GM04504 (cell line): ENCODE measurements at regions not wholly inside any gene's neighbourhood (a gene's known extent, or its start where the extent isn't known, plus 50 kb on each side); places are given as distances from the start of the nearest gene placed in this dataset.

Experiments used
- DNase-seq: peaks from one replicate; pipeline ENCODE4 v3.0.0-alpha.2; 2012; ENCODE audit warnings: low read depth

DNA sequence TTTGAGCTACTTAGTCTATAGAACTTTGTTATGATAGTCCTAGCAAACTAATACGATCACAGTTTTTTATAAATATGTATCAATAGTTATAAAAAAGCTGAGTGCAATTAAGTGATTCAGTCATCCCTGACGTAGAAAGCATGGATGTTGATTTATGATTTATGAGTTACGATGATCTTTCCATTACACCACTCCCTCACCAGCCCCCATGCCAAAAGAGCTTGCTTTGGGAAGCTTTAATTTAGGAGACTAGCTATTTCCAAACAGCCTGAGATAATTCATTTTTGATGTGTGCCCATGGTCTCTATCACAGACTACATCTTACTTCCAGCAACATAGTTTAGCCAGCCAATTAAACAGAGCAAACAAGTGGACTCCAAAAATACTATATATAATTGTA lies 256.8 kb downstream of the GABRG2 start:
- no peak for DNase-seq

DNA sequence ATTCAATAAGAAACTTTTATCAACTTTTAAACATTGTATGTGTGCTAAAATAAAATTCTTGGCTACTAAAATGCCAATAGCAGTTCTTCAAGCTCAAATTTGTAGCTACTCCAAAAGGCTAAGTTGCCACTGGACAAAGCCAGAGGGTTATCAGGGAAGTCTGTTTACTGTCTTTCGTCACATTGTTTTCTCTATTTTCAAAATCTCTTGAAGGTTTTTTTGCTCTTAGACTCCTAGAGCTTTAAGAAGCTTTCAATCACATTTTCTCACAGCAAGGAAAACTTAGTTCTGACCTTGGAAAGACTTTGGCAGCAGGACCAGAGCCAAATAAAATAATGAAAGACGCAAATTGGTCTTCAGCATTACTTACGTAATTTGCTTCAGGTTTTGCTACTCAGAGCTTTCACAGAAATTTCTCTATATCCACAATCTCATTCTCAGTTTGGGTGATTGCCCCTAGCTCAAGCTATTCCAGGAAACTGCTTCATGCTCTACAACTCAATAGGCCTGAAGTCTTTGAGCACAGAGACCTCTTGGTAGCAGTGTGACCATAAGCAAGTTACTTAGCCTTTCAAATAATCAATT lies 257.7 kb downstream of the GABRG2 start:
- DNase-seq, result no peak

DNA sequence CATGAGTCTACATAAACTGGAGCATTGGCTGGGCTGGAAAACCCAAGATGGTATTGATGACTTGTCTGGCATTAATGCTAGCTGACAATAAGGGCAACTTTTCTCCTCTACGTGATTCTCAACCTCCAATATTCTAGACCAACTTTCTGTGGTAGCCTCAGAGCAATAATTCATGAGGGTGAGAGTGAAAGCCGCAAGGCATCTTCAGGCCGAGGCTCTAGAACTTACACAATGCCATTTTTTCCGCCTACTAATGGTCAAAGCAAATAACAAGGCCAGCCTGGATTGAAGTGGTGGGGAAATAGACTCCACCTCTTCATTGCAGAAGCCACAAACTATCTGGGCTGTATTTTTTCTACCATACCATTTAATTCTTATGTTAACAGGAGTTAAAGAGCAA lies 267.4 kb downstream of the GABRG2 start:
- DNase-seq, result no peak

DNA sequence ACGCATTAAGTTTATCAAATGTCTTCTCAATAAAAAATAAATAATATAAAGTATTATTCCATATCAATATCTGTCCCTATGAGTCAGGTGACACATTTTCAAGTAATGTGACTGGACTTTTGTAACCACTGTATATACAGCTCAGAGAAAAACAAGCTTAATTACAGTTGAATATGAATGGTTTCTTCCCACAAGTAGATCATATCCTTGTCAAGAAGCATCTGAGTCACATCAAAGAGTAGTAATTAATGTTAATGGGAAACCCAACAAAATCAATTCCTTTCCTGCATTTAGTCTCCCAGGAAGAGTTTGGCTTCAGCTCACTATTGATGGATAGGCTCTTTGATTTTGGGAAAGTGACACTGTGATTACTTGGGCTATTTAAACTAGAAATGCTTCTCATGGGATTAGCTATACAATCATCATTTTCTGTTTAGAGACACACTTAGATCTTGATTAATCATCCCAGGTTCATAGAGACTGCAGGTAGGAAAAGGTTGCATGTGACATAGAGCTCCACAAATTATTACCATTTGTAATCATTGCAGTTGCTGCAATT lies 292.9 kb downstream of the GABRG2 start:
- no peak for DNase-seq

DNA sequence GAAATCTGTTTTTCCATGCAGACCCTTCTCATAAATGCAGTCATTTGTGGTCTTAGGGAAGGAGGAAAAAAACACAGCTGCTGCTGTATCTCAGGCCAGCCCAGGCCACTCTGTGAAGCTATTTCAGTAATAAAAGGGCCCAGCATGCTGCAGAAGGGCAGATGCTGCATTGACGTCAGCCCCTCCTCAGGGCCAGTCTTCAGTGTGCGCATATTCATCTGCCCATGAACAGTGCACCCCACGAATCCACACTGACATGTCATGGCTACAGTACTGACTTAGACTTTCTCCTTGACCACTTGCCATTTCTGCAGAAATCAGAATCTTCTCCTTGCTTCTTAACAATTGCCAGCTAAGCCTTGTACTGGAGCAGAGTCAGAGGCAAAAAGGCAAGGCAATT lies 304.7 kb downstream of the GABRG2 start:
- DNase-seq, result no peak

DNA sequence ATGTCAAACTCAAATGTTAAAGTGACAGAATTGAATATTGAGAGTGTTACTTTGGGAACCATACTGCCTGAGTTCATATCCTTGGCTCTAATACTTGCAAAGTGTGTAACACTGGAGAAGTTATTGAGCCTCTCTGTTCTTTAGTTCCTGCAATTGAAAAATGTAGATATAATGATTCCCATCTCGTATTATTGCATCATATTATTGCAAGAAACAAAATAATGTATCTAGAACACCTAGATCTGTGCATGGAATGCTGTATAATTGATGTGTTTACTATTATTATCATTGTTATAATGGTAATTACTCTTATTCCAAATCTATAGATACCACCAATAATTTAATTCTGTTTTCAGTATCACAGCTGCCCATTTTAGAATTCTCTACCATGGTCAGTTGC lies 310.3 kb downstream of the GABRG2 start:
- DNase-seq, result no peak

DNA sequence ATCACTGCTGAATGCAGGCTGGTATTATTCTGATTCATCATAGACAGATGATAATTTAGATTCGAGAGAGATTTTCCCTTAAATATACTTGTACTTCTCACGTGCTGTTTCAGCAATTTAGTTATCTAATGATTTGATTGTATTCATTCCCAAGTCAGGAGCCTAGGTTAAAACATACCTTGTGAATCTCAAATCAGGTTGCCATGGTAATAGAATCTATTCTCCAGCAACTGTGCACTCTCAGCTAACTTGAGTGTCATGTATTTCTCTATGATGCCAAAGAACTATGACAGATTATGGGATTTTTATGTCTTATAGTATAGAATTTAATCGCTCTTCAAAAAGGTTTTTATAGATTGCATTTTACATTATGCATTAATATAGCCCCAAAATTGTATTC lies 315.3 kb downstream of the GABRG2 start:
- DNase-seq, result no peak

DNA sequence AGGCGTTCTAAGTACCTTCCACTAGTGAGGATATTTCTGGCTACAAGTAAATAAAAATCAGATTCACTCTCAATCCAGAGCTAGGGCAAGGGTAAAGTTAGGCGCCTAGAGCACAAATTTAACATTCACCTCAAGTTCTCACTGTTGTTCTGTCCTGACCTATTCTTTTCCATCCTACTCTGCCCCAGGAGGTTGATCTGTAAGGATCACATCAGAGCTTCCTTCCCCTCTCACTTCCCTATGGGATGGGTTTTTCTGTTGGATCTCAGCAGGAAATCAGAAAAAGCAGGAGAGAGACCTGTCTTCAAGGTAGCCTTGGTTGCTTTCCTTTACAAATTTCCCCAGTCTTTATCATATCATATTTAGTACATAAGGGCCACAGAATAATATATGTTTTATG lies 316.7 kb downstream of the GABRG2 start:
- DNase-seq, result no peak

DNA sequence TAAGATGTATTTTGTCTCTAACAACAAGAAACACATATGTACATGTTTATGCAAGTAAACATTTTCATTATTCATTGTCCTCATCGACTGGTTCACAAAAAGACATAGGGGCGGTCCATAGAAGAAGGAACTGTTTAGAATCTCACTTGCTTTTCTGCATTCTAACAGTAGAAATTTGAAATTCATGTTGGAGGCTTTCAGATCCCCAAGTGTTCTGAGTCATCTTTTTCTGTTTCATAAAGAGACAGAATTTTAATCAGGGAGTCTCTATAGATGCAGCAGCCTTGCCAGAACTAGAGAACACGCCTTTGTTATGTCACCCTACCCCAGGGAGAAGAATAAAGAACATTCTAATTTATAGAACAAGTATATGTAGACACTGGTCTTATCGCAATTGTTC lies 324.3 kb downstream of the GABRG2 start:
- DNase-seq, result no peak

DNA sequence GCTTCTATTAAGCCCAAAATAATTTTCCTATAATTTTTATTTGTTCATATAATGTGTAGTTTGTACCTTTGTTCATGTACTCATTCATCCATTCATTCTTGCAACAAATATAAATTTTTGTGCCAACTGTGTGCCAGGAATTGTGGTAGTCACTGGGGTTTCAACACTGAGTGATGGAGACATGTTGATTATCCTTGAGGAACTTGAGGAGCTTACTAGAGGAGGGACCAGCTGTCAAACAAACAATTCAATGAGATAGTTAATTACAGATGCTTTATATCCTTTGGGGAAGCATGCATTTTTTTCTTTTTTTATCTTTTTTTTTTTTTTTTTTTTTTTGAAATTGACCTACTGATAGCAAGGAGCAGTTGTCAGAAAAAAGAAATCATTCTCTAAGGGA lies 324.8 kb downstream of the GABRG2 start:
- no peak for DNase-seq

DNA sequence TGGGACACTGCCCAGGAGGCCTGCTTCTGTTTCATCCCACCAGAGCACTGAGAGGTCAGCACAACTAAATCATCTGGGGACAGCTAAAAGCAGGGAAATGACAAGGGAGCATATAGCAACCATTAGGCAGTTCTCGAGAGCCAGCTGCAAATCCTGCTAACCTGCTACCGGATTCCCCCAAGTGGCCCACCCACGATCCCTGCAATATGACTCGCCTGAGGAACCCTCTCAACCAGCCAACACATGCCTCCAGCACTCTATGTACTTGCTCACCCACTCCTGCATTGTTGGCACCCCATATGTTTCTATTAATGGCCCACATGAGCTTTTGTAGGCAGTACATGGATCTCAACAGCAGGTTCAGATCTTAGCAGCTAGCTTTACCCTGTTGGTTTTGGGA lies 326.0 kb downstream of the GABRG2 start:
- DNase-seq, result no peak

DNA sequence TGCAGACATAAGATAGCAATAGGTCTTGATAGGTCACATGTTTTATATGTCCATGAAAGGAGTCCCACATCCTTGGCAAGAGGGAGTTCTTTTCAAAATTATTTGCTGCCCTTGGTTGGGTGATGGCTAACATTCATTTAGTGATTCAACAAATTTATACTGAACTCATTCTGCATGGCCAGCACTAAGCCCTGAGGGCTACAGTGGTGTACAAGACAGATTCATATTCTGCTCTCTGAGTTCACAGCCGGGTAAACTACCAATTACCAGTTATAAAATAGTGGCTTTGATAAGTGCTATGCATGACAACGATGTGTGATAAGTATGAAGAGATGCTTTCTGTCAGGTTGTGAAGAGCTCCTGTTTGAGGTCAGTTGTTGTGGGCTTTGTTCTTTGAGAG lies 340.0 kb downstream of the GABRG2 start:
- DNase-seq, result no peak

DNA sequence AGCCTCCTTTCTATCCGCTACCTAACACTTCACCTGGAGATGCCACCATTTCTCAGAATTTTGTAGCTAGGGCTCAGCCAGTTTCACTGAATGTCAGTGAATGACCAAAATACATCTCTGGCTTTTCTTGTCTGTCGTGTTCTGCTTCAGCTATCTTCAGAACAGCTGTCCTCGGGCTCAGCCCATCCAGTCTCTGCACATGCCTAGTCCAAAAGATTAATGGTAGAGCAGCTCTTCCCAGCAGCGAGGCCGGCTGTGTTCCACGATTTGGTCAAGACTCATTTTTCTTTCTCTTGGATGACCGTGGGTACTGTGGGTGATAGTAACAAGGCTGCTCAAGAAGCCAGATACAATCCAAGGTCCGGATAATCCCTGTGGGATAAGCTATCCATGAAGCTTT lies 342.8 kb downstream of the GABRG2 start:
- no peak for DNase-seq

DNA sequence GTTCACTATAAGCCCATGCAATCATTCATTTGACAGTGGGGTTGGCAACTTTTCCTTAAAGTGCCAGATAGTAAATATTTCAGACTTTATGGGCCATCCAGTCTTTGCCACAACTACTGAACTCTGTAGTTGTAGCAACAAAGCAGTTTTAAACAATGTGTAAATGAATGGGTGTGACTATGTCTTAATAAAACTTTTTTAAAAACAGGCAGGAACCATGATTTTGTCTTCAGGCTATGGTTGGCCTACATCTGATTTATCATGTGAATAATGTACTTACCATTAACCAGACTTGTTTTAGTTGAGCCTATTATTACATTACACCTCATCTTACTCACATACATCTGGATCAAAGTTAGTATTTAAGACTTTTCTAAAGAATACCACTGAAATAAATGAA lies 361.6 kb downstream of the GABRG2 start:
- DNase-seq, result no peak

DNA sequence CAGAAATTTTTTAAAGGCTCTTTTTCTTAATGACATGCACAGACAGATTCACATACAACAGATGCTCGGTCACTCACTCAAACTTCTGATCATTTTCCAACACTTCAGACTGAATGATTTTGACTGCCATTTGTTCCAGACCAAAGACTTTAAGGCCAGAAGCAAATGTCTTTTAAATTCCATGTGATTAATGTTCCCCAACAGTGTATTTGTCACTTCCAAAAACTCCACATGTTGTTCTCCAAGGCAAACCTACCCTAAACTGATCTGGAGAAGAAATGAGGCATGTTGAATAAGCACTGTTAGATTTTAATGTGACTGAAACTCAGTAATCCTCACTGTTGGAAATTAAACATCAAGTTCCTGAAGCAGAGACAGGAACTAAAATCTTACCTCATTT lies 366.7 kb downstream of the GABRG2 start:
- DNase-seq, result no peak

DNA sequence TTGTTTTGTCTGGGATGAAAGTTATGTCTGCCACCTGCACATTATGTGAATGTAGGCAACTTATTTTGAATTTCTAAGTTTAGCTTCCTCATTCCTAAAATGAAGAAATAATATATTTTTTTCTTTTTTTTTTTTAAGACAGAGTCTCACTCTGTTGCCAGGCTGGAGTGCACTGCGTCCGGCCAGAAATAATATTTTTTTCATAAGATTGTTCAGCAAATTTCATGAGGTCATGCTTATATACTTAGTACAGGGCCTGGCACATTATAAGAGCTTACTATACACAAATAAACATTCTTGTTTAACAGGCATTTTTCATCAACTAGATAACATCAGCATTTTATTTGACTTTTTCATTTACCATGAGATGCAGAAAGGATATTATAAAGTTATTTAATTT lies 368.5 kb downstream of the GABRG2 start:
- no peak for DNase-seq

DNA sequence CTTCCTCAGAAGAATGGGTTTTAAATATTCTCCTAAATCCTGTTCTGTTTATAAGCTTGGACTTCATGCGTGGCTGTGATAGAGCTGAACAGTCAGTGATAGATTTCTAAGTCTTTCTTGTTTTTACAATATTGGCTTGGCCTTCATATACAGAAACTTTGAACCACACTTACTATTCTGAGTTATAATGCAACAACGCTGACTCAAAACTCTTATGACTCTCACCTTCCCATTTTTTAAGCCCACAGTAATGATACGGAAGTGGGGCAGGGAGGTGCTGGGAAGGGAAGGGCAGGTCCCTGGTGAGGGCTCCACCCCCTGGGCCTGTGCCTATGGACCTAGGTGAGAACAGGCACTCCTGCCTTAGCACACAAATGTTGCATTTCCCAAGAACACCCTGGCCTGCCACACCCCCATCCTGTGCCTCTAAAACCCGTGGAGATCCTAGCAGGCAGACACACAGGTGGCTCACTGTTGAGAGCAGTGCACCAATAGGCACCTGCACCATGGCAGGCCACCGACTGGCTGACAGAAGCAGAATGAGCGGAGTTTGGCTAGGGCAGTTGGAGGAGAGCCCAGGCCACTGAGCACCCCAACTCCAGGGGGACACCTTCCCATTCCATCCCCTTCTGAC lies 376.7 kb downstream of the GABRG2 start:
- DNase-seq, result no peak

DNA sequence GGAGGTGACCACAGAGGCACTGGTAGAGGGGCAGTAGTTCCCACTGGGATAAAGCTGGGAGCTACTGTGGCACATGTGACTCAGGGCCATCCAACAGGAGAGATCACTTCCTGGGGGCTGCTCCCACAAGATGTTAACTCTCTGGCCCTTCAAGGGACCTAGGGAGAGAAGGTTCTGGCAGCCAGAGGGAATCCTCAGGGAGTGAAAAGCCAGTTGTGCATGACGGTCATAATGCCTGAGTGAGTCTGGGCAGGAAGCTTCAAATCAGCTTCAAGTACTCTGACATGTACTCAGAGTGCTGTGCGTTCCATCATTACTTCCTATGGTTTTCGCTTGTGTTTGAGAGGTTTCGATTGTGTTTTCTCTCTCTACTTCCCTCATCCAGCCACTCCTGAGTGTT lies 388.5 kb downstream of the GABRG2 start:
- DNase-seq, result no peak

DNA sequence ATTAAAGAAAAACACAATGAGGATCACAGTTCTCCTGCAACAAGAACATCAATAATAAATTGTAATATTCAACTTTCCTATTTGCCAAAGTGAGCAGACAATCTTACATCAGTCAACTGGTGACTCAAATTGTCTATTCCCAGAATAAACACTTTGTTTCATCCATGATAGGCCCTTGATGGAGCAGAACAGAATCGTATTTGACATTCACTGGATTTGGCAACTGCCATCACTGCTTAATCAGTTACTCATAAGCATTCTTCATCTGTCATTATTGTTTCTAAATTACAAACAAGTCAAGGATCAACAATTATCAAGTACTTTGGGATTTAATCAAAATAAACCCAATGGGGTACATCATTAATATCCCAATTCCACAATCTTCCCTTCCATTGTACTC lies 398.4 kb downstream of the GABRG2 start:
- DNase-seq, result no peak

DNA sequence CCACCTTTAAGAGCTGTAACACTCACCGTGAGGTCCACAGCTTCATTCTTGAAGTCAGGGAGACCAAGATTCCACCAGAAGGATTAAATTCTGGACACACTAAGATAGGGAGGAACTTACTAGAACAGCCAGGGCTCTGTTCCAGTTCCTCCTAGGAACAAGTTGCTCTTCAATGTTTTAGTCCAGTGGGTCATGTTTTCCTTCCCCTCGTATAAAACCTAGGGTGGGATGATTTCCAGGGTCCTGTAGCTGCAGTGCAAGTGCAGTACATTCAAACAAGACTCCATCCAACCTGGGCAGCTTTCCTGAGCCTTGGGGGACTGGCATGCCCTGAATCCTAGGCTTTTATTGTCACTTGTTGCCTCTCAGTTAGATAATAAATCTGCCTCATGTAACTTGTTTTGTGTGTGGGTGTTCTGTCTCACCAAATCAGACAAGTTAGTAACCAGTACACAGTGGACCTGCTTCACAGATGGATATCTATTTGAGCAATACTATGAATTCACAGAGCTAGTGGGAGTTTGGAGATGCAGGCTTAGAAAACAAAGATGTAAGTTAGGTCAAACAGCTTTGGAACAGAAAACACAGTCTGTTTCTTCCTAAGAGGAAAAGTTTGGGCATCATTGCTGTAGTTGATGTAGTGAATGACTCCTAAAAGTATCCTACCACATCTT lies 405.6 kb downstream of the GABRG2 start:
- DNase-seq, result no peak

DNA sequence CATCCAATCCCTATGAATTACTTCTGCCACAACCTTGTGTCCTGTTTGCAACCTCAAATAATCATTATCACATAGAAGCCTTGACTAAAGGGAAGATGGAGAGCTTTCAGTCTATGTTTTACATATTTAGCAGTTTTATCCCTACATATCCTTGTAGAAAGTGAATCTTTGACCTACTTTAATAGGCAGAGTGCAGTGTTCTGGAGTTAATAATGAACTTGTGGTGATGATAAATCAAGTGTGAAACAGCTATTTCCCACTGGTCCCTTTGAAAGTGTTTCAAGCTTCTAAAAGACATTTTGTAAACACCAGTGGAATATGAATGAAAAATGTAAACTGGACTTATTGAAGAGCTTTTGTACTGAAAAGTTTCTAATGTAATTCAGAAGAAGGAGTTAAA lies 406.7 kb downstream of the GABRG2 start:
- no peak for DNase-seq

DNA sequence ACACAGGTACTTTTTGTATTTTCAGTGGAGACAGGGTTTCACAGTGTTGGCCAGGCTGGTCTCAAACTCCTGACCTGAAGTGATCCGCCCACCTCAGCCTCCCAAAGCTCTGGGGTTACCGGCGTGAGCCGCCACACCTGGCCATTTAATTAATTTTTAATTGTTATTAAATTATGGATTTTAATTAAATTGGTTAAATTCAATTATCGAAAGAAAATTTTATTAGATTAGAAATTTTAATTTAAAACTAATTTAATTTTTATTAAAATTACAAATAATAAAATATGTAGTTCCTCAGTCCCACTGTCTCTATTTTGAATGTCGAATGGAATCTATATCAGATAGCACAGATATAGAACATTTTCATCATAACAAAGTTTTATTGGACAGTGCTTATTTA lies 416.5 kb downstream of the GABRG2 start:
- no peak for DNase-seq

DNA sequence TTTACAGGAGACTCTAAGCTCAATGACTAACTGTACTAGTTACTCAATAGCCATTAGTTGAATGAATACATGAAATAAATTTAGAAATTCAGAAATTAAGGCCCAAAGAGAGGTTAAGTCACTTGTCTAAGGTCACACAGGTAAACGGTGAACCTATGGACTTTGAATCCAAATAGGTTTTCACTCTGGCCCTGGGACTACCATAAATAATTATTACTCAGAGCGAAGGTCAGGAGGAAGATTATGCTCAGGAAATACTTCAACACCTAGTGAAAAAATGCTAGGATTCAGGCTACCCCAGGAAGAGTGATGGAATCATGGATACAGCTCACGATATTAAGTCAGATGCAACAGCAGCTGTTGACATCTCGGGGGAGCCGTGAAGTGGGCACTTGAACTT lies 417.4 kb downstream of the GABRG2 start:
- no peak for DNase-seq
